ENCODE measurements at regions not wholly inside any gene's neighbourhood (a gene's known extent, or its start where the extent isn't known, plus 50 kb on each side); places are given as distances from the start of the nearest gene placed in this dataset.

DNA sequence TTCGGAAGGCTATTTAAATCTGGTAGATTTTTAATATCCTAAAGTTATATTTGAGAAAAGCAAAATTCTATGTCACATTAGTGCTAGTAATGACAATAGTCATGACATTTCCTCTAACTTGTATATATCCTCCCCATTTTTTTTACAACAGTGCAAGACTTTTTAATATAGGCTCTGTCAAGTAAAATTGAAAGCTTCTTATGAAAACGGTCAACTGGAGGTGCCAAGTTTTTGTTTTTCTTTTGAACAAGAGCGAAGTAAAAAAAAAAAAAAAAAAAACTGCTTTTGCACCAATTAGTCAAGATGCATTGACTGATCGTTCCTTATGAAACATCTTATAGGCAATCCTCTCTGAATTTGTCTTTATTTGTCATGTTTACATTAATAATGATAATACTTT lies 389.3 kb downstream of the STK39 start:
- Histone ChIP-seq H3K27ac (no peak overlapping the region), H3K9me3 (no peaks in the 10 kb centered on the region), H3K4me3 (no peak overlapping the region), H3K4me1 (peaks cover 0 to 17% (median 0%) of the 10 kb centered on the region in 4 donors), H3K36me3 (no peaks in the 10 kb centered on the region), H3K27me3 (no peaks in the 10 kb centered on the region)
- no peak for DNase-seq (ENCODE audit: low spot score in 2 of 2)
- TF ChIP-seq EP300 (IDR thresholded peaks at IDR 0.05) (no peak), POLR2A (IDR thresholded peaks at IDR 0.05) (no peak)
- WGBS, 2 donors, result 79 to 81% methylated on average over 4 of the region's 4 CpGs

DNA sequence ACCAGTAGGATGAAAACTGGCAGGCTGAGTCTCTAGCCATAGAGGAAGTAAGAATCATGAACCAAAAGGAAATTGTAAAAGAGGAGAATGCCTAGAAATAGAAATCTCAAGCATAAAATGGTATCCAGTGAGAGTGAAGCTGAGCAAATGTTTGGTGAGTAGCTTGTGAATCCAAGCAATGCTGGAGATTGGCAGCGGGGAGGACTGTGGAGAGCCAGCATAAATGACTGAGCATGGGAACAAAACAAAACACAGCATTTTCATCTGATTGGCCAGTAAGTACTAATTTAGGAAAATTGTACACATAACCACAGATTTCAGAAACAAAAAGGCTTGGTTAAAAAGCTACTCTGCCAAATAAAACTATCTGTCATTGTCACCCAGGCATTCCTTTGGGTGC lies 390.0 kb downstream of the STK39 start:
- Histone ChIP-seq H3K4me1 (peaks cover 0 to 17% (median 0%) of the 10 kb centered on the region in 4 donors), H3K36me3 (no peaks in the 10 kb centered on the region), H3K9me3 (no peaks in the 10 kb centered on the region), H3K27ac (no peak overlapping the region), H3K27me3 (no peaks in the 10 kb centered on the region), H3K4me3 (no peak overlapping the region)
- 73 to 78% methylated on average over 1 of the region's 1 CpG for WGBS, 2 donors
- TF ChIP-seq EP300 (IDR thresholded peaks at IDR 0.05), result no peak
- TF ChIP-seq POLR2A (IDR thresholded peaks at IDR 0.05), result no peak
- TF ChIP-seq, protein P1, sequence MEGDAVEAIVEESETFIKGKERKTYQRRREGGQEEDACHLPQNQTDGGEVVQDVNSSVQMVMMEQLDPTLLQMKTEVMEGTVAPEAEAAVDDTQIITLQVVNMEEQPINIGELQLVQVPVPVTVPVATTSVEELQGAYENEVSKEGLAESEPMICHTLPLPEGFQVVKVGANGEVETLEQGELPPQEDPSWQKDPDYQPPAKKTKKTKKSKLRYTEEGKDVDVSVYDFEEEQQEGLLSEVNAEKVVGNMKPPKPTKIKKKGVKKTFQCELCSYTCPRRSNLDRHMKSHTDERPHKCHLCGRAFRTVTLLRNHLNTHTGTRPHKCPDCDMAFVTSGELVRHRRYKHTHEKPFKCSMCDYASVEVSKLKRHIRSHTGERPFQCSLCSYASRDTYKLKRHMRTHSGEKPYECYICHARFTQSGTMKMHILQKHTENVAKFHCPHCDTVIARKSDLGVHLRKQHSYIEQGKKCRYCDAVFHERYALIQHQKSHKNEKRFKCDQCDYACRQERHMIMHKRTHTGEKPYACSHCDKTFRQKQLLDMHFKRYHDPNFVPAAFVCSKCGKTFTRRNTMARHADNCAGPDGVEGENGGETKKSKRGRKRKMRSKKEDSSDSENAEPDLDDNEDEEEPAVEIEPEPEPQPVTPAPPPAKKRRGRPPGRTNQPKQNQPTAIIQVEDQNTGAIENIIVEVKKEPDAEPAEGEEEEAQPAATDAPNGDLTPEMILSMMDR (IDR thresholded peaks at IDR 0.05), result no peak
- DNase-seq (ENCODE audit: low spot score in 2 of 2), result no peak

DNA sequence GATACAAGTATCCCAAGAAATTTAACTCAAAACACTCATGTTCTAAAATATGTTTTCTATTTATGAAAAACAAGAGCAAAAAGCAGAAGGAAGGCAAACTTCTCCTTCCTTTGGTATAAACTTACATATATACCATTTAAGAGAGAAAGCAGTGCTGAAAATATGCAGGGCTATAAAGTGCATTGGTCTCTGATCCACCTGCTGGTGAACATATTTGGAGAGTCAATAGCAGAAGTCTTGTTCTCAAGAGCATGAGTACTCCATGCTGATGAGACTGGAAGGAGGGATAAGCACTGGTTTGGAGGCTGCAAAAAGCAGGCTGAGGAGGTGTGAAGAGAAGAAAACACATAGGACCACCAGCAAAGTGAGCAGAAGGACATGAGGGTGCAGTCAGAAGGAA lies 391.2 kb downstream of the STK39 start:
- no peak overlapping the region for H3K4me3 ChIP-seq
- DNase-seq (ENCODE audit: low spot score in 2 of 2), result no peak
- H3K36me3 ChIP-seq, result no peaks in the 10 kb centered on the region
- peaks cover 0 to 17% (median 0%) of the 10 kb centered on the region in 4 donors for H3K4me1 ChIP-seq
- H3K27ac ChIP-seq, result no peak overlapping the region
- no peaks in the 10 kb centered on the region for H3K9me3 ChIP-seq
- H3K27me3 ChIP-seq, result no peaks in the 10 kb centered on the region
- TF ChIP-seq EP300 (IDR thresholded peaks at IDR 0.05) (no peak), POLR2A (IDR thresholded peaks at IDR 0.05) (no peak)
- TF ChIP-seq, protein P1 (IDR thresholded peaks at IDR 0.05), result no peak

DNA sequence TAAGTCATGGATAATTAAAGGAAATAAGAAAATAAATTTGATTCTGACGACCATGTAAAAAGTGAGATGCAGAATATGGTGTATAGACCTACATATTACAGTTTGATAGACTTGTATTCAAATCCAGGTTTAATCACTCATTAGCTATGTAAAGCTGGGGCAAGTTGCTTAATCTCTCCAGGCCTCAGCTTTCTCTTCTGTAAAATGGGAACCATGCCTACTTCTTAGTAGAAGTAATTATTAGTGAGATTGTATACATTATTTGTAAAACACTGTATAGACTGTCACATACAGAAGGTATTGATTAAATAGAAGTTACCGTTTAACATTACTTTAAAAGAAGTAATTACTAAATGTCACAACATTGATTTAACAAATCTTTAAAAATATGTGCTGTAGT lies 392.2 kb downstream of the STK39 start:
- Histone ChIP-seq H3K27me3 (no peaks in the 10 kb centered on the region), H3K9me3 (no peaks in the 10 kb centered on the region), H3K36me3 (no peaks in the 10 kb centered on the region), H3K4me3 (no peak overlapping the region), H3K4me1 (peaks cover 0 to 17% (median 0%) of the 10 kb centered on the region in 4 donors), H3K27ac (no peak overlapping the region)
- no peak for DNase-seq (ENCODE audit: low spot score in 2 of 2)
- 93% methylated on average over 2 of the region's 2 CpGs for WGBS, 2 donors
- TF ChIP-seq POLR2A (IDR thresholded peaks at IDR 0.05) (no peak), EP300 (IDR thresholded peaks at IDR 0.05) (no peak)
- TF ChIP-seq, protein P1 (IDR thresholded peaks at IDR 0.05), result no peak

DNA sequence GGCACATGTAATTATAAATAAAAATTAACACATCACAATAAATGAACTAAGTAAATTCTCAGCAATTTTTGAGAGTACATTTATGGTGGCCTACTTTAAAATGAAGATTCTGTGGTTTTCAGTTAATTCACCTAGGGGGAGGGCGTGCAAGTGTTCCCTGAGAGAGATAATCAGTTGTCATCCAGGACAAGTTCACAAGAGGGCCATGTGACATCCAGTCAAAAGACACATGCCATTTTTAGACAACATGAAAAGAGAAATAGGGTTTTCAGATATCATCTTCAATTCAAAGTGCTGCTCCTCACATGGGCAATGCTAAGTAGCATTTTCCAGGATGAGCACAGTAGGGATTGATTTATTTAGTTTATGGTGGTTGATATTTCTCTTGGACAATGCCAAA lies 393.7 kb downstream of the STK39 start:
- no peaks in the 10 kb centered on the region for H3K36me3 ChIP-seq
- no peak overlapping the region for H3K27ac ChIP-seq
- no peaks in the 10 kb centered on the region for H3K27me3 ChIP-seq
- H3K9me3 ChIP-seq, result peaks cover 0 to 5% (median 0%) of the 10 kb centered on the region in 4 donors
- no peak for DNase-seq (ENCODE audit: low spot score in 2 of 2)
- no peak overlapping the region for H3K4me3 ChIP-seq
- 85 to 96% methylated on average over 1 of the region's 1 CpG for WGBS, 2 donors
- H3K4me1 ChIP-seq, result peaks cover 0 to 13% (median 0%) of the 10 kb centered on the region in 4 donors
- TF ChIP-seq, protein P1 (IDR thresholded peaks at IDR 0.05), result no peak
- TF ChIP-seq POLR2A (IDR thresholded peaks at IDR 0.05) (no peak), EP300 (IDR thresholded peaks at IDR 0.05) (no peak)

DNA sequence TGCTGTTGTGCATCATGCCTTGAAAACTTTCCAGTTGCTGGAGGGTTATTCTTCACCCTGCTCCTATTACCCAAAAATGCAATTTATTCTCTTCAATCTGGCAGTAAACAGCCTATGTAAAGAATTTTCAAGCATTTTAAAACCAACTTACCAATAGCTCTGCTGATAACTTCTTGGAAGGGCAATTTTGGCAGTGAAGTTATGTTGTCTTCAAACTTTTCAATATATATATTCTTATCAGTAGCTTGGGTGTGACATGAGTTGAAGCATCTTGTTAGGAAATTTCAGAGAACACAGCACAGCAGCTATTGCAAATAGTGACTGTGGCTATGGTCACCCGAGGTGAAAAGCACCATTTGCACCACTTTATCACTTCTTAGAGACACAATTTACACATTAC lies 395.5 kb downstream of the STK39 start:
- peaks cover 0 to 5% (median 0%) of the 10 kb centered on the region in 4 donors for H3K9me3 ChIP-seq
- WGBS, 2 donors, result 50 to 57% methylated on average over 1 of the region's 1 CpG
- H3K27ac ChIP-seq, result no peak overlapping the region
- H3K36me3 ChIP-seq, result no peaks in the 10 kb centered on the region
- no peaks in the 10 kb centered on the region for H3K27me3 ChIP-seq
- no peak overlapping the region for H3K4me3 ChIP-seq
- H3K4me1 ChIP-seq, result peaks cover 0 to 6% (median 0%) of the 10 kb centered on the region in 4 donors
- TF ChIP-seq, protein P1 (IDR thresholded peaks at IDR 0.05), result no peak
- TF ChIP-seq POLR2A (IDR thresholded peaks at IDR 0.05) (no peak), EP300 (IDR thresholded peaks at IDR 0.05) (no peak)
- no peak for DNase-seq (ENCODE audit: low spot score in 2 of 2)
